Neural cell (in vitro differentiated cells): ENCODE measurements at regions not wholly inside any gene's neighbourhood (a gene's known extent, or its start where the extent isn't known, plus 50 kb on each side); places are given as distances from the start of the nearest gene placed in this dataset.

Experiments used
- H2AFZ ChIP-seq: fragments of 200-600, 300-800 bp; sonication (generic), shearing (Covaris generic); 2 replicates; pipeline ENCODE4 v1.6.0; 2014; ENCODE audit warnings: low read depth, mild to moderate bottlenecking, antibody characterized with exemption, low read length, moderate library complexity
- H3F3A ChIP-seq: fragments of 200-600 bp; shearing (Covaris generic); 2 replicates; pipeline ENCODE4 v1.6.1; 2016; ENCODE audit warnings: mild to moderate bottlenecking, moderate library complexity, mixed read lengths, antibody characterized with exemption, low read length; ENCODE audit not compliant: insufficient read depth, poor library complexity, severe bottlenecking
- H3K27ac ChIP-seq: fragments of 200-600, 300-800 bp; sonication (generic), shearing (Covaris generic); 2 replicates; pipeline ENCODE4 v1.5.1; 2014; ENCODE audit warnings: mild to moderate bottlenecking, low read length, moderate library complexity
- H3K27me3 ChIP-seq: fragments of 300-800, 200-600 bp; sonication (generic), shearing (Covaris generic); 2 replicates; pipeline ENCODE4 v1.6.0; 2014; ENCODE audit warnings: mild to moderate bottlenecking, low read depth, low read length, moderate library complexity; ENCODE audit not compliant: insufficient read depth
- H3K36me3 ChIP-seq: fragments of 300-800, 200-600 bp; sonication (generic), shearing (Covaris generic); 2 replicates; pipeline ENCODE4 v1.5.1; 2014; ENCODE audit warnings: mild to moderate bottlenecking, antibody characterized with exemption, low read length, moderate library complexity; ENCODE audit not compliant: insufficient read depth
- H3K4me2 ChIP-seq: fragments of 300-800, 200-600 bp; sonication (generic), shearing (Covaris generic); 2 replicates; pipeline ENCODE4 v1.6.0; 2014; ENCODE audit warnings: mild to moderate bottlenecking, low read length
- H3K4me3 ChIP-seq: fragments of 300-800, 200-600 bp; sonication (generic), shearing (Covaris generic); 2 replicates; pipeline ENCODE4 v1.5.1; 2014; ENCODE audit warnings: mild to moderate bottlenecking, low read length, moderate library complexity
- H3K79me2 ChIP-seq: fragments of 200-600 bp; shearing (Covaris generic); replicated peaks from 2 replicates; pipeline ENCODE4 v1.6.0; 2014; ENCODE audit warnings: mild to moderate bottlenecking, low read length, moderate library complexity; ENCODE audit not compliant: insufficient read depth
- H3K9ac ChIP-seq: fragments of 300-800, 200-600 bp; sonication (generic), shearing (Covaris generic); 2 replicates; pipeline ENCODE4 v1.6.1; 2016; ENCODE audit warnings: mild to moderate bottlenecking, low read length, mixed read lengths
- H3K9me2 ChIP-seq: fragments of 200-600 bp; shearing (Covaris generic); 2 replicates; pipeline ENCODE4 v1.6.1; 2016; ENCODE audit warnings: mild to moderate bottlenecking, low read length, mixed read lengths; ENCODE audit not compliant: insufficient read depth
- H3K9me3 ChIP-seq: fragments of 200-600, 300-800 bp; sonication (generic), shearing (Covaris generic); 2 replicates; pipeline ENCODE4 v1.6.1; 2016; ENCODE audit warnings: mild to moderate bottlenecking, mixed run types, low read length, moderate library complexity, mixed read lengths
- H4K20me1 ChIP-seq: fragments of 200-600 bp; shearing (Covaris generic); 2 replicates; pipeline ENCODE4 v1.6.1; 2016; ENCODE audit warnings: mild to moderate bottlenecking, mixed run types; ENCODE audit not compliant: insufficient read depth
- EP300 ChIP-seq: fragments of 450-650 bp; conservative IDR thresholded peaks from 2 replicates; pipeline ENCODE4 v1.6.1; 2014; ENCODE audit warnings: antibody characterized with exemption, mild to moderate bottlenecking, moderate library complexity; ENCODE audit not compliant: poor library complexity, severe bottlenecking
- EZH2 ChIP-seq: fragments of 200-600, 300-800 bp; shearing (Covaris generic), sonication (generic); IDR thresholded peaks from 2 replicates; pipeline ENCODE4 v1.6.1; 2014; ENCODE audit warnings: antibody characterized with exemption, low read length, borderline replicate concordance, mild to moderate bottlenecking; ENCODE audit not compliant: insufficient read depth, poor library complexity, severe bottlenecking
- MXI1 ChIP-seq: fragments of 450-650 bp; conservative IDR thresholded peaks from 2 replicates; pipeline ENCODE4 v1.6.1; 2014; ENCODE audit warnings: antibody characterized with exemption, mild to moderate bottlenecking; ENCODE audit not compliant: poor library complexity, severe bottlenecking
- POLR2AphosphoS5 ChIP-seq: IDR thresholded peaks from 2 replicates; pipeline ENCODE4 v1.6.1; 2012
- RAD21 ChIP-seq: fragments of 450-650 bp; conservative IDR thresholded peaks from 2 replicates; pipeline ENCODE4 v1.6.1; 2014; ENCODE audit warnings: antibody characterized with exemption, mild to moderate bottlenecking, moderate library complexity
- SMC3 ChIP-seq: fragments of 450-650 bp; conservative IDR thresholded peaks from 2 replicates; pipeline ENCODE4 v1.6.1; 2014; ENCODE audit warnings: antibody characterized with exemption, mild to moderate bottlenecking, moderate library complexity; ENCODE audit not compliant: poor library complexity
- TAF1 ChIP-seq: IDR thresholded peaks from 2 replicates; pipeline ENCODE4 v1.6.1; 2012; ENCODE audit warnings: low read depth
- TF ChIP-seq, protein P1 (sequence below): fragments of 450-650 bp; IDR thresholded peaks from 2 replicates; pipeline ENCODE4 v1.5.1; 2014; ENCODE audit warnings: antibody characterized with exemption, mild to moderate bottlenecking, moderate library complexity; ENCODE audit not compliant: poor library complexity, severe bottlenecking
- TF ChIP-seq, protein P2 (sequence below): IDR thresholded peaks from 2 replicates; pipeline ENCODE4 v1.6.1; 2012; ENCODE audit warnings: borderline replicate concordance

DNA sequence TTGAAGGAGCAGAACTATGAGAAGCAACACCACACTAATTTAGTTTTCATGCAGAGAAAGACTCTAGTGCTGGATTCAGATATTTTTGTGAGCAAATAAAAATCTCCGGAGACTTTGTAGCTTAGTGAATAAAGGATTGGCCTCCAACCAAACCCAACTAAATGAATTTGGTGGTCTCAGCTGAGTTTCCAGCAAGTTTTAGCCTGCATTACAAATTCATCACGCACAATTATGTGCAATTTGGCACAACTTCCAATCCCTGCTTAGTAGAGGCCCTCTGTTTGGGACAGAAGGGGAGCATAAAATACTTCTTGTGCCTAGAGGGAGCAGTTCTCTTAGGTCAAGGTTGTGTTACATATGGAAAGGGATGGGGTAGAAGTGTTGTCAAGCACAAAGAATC lies 112.3 kb upstream of the ADAMTSL1 start:
- H3K79me2 ChIP-seq: no peaks in the 10 kb centered on the region
- no peaks in the 10 kb centered on the region for H3K36me3 ChIP-seq
- H3K9ac ChIP-seq: no peak overlapping the region
- no peak overlapping the region for H2AFZ ChIP-seq
- no peaks in the 10 kb centered on the region for H3K9me2 ChIP-seq
- H3K4me2 ChIP-seq: no peak overlapping the region
- H3K27ac ChIP-seq: no peak overlapping the region
- H4K20me1 ChIP-seq: no peaks in the 10 kb centered on the region
- H3K9me3 ChIP-seq: no peaks in the 10 kb centered on the region
- no peak for TF ChIP-seq SMC3
- no peak for TF ChIP-seq EZH2
- no peak for TF ChIP-seq POLR2AphosphoS5
- TF ChIP-seq MXI1: no peak
- TF ChIP-seq EP300: no peak
- no peak for TF ChIP-seq TAF1
- TF ChIP-seq RAD21: no peak
- TF ChIP-seq, protein P1, sequence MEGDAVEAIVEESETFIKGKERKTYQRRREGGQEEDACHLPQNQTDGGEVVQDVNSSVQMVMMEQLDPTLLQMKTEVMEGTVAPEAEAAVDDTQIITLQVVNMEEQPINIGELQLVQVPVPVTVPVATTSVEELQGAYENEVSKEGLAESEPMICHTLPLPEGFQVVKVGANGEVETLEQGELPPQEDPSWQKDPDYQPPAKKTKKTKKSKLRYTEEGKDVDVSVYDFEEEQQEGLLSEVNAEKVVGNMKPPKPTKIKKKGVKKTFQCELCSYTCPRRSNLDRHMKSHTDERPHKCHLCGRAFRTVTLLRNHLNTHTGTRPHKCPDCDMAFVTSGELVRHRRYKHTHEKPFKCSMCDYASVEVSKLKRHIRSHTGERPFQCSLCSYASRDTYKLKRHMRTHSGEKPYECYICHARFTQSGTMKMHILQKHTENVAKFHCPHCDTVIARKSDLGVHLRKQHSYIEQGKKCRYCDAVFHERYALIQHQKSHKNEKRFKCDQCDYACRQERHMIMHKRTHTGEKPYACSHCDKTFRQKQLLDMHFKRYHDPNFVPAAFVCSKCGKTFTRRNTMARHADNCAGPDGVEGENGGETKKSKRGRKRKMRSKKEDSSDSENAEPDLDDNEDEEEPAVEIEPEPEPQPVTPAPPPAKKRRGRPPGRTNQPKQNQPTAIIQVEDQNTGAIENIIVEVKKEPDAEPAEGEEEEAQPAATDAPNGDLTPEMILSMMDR: no peak
- TF ChIP-seq, protein P2, sequence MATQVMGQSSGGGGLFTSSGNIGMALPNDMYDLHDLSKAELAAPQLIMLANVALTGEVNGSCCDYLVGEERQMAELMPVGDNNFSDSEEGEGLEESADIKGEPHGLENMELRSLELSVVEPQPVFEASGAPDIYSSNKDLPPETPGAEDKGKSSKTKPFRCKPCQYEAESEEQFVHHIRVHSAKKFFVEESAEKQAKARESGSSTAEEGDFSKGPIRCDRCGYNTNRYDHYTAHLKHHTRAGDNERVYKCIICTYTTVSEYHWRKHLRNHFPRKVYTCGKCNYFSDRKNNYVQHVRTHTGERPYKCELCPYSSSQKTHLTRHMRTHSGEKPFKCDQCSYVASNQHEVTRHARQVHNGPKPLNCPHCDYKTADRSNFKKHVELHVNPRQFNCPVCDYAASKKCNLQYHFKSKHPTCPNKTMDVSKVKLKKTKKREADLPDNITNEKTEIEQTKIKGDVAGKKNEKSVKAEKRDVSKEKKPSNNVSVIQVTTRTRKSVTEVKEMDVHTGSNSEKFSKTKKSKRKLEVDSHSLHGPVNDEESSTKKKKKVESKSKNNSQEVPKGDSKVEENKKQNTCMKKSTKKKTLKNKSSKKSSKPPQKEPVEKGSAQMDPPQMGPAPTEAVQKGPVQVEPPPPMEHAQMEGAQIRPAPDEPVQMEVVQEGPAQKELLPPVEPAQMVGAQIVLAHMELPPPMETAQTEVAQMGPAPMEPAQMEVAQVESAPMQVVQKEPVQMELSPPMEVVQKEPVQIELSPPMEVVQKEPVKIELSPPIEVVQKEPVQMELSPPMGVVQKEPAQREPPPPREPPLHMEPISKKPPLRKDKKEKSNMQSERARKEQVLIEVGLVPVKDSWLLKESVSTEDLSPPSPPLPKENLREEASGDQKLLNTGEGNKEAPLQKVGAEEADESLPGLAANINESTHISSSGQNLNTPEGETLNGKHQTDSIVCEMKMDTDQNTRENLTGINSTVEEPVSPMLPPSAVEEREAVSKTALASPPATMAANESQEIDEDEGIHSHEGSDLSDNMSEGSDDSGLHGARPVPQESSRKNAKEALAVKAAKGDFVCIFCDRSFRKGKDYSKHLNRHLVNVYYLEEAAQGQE: no peak
- H3K27me3 ChIP-seq: no peaks in the 10 kb centered on the region
- no peaks in the 10 kb centered on the region for H3F3A ChIP-seq
- H3K4me3 ChIP-seq: no peak overlapping the region

DNA sequence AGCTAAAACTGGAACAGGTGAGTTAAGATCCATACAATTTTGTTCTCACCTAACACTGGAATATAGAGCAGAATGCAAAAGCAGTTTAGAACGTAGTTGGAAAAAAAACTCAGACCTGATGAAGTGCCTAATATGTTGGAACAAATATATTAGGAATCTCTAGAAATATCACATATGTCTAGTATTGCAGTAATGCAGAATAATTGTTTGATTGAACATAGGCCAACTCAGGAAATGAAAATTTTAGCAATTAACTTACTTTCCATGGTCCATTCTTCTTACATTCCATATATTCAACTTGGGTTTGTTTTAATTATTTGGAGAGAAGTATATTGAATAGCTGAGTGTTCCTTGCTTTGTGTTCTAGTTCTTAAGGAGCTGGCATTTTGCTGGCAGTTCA lies 111.8 kb upstream of the ADAMTSL1 start:
- Histone ChIP-seq H3K27ac (no peak overlapping the region), H3K4me2 (no peak overlapping the region), H3K9ac (no peak overlapping the region), H3K4me3 (no peak overlapping the region), H2AFZ (no peak overlapping the region), H3K27me3 (no peaks in the 10 kb centered on the region), H3K9me2 (no peaks in the 10 kb centered on the region), H3K36me3 (no peaks in the 10 kb centered on the region), H4K20me1 (no peaks in the 10 kb centered on the region), H3K79me2 (no peaks in the 10 kb centered on the region), H3K9me3 (no peaks in the 10 kb centered on the region), H3F3A (no peaks in the 10 kb centered on the region)
- TF ChIP-seq EP300 (no peak), SMC3 (no peak), EZH2 (no peak), MXI1 (no peak), RAD21 (no peak), POLR2AphosphoS5 (no peak), TAF1 (no peak)
- TF ChIP-seq, protein P1: no peak
- TF ChIP-seq, protein P2: no peak
